ENCODE measurements at regions not wholly inside any gene's neighbourhood (a gene's known extent, or its start where the extent isn't known, plus 50 kb on each side); places are given as distances from the start of the nearest gene placed in this dataset.

- no peak overlapping the region for H3K4me3 ChIP-seq
- H3K27me3 ChIP-seq: no peaks in the 10 kb centered on the region
- WGBS, 2 donors (ENCODE audit: low coverage in 1 of 2): 15% methylated on average over 2 of the region's 2 CpGs; no CpG with 5 or more reads in 1 of the 2 donors
- no peak for TF ChIP-seq CTCF (IDR thresholded peaks at IDR 0.05)
- TF ChIP-seq EP300 (IDR thresholded peaks at IDR 0.05): no peak
- TF ChIP-seq POLR2AphosphoS5 (IDR thresholded peaks at IDR 0.05): no peak
- no peak for TF ChIP-seq POLR2A (IDR thresholded peaks at IDR 0.05)
- no peaks in the 10 kb centered on the region for H3K9me3 ChIP-seq
- no peaks in the 10 kb centered on the region for H3K36me3 ChIP-seq
- no peak overlapping the region for H3K27ac ChIP-seq
- H3K4me1 ChIP-seq: no peaks in the 10 kb centered on the region
- no peak for ATAC-seq
Measured at GRCh38 chrY:13092986-13093385, 188.3 kb downstream of the DDX3Y start.

GRCh38 chrY:13093461-13093860, 188.8 kb downstream of the DDX3Y start:
- Histone ChIP-seq H3K27ac (no peak overlapping the region), H3K9me3 (no peaks in the 10 kb centered on the region), H3K27me3 (no peaks in the 10 kb centered on the region), H3K4me1 (no peaks in the 10 kb centered on the region), H3K36me3 (no peaks in the 10 kb centered on the region), H3K4me3 (no peak overlapping the region)
- no peak for ATAC-seq
- TF ChIP-seq POLR2A (IDR thresholded peaks at IDR 0.05) (no peak), POLR2AphosphoS5 (IDR thresholded peaks at IDR 0.05) (no peak), EP300 (IDR thresholded peaks at IDR 0.05) (no peak), CTCF (IDR thresholded peaks at IDR 0.05) (no peak)
- 30% methylated on average over 3 of the region's 3 CpGs; no CpG with 5 or more reads in 1 of the 2 donors for WGBS, 2 donors (ENCODE audit: low coverage in 1 of 2)

GRCh38 chrY:13094411-13094810, 189.7 kb downstream of the DDX3Y start:
- Histone ChIP-seq H3K9me3 (no peaks in the 10 kb centered on the region), H3K27ac (no peak overlapping the region), H3K4me3 (no peak overlapping the region), H3K36me3 (no peaks in the 10 kb centered on the region), H3K27me3 (no peaks in the 10 kb centered on the region), H3K4me1 (no peaks in the 10 kb centered on the region)
- 83% methylated on average over 1 of the region's 1 CpG; no CpG with 5 or more reads in 1 of the 2 donors for WGBS, 2 donors (ENCODE audit: low coverage in 1 of 2)
- TF ChIP-seq CTCF (IDR thresholded peaks at IDR 0.05) (no peak), EP300 (IDR thresholded peaks at IDR 0.05) (no peak), POLR2AphosphoS5 (IDR thresholded peaks at IDR 0.05) (no peak), POLR2A (IDR thresholded peaks at IDR 0.05) (no peak)
- ATAC-seq: no peak

GRCh38 chrY:13094904-13095600, 190.4 kb downstream of the DDX3Y start:
- no peaks in the 10 kb centered on the region for H3K27me3 ChIP-seq
- no peaks in the 10 kb centered on the region for H3K36me3 ChIP-seq
- TF ChIP-seq CTCF (IDR thresholded peaks at IDR 0.05): no peak
- TF ChIP-seq EP300 (IDR thresholded peaks at IDR 0.05): no peak
- no peak for TF ChIP-seq POLR2AphosphoS5 (IDR thresholded peaks at IDR 0.05)
- TF ChIP-seq POLR2A (IDR thresholded peaks at IDR 0.05): no peak
- no peak for ATAC-seq
- no peak overlapping the region for H3K4me3 ChIP-seq
- WGBS, 2 donors (ENCODE audit: low coverage in 1 of 2): 57% methylated on average over 2 of the region's 3 CpGs; no CpG with 5 or more reads in 1 of the 2 donors
- no peaks in the 10 kb centered on the region for H3K4me1 ChIP-seq
- H3K9me3 ChIP-seq: no peaks in the 10 kb centered on the region
- no peak overlapping the region for H3K27ac ChIP-seq

GRCh38 chrY:13126881-13127456, 222.3 kb downstream of the DDX3Y start:
- no peak for TF ChIP-seq POLR2AphosphoS5 (IDR thresholded peaks at IDR 0.05)
- TF ChIP-seq POLR2A (IDR thresholded peaks at IDR 0.05): no peak
- TF ChIP-seq EP300 (IDR thresholded peaks at IDR 0.05): no peak
- no peak for TF ChIP-seq CTCF (IDR thresholded peaks at IDR 0.05)
- H3K9me3 ChIP-seq: no peaks in the 10 kb centered on the region
- H3K4me1 ChIP-seq: no peaks in the 10 kb centered on the region
- no peaks in the 10 kb centered on the region for H3K36me3 ChIP-seq
- no CpG with 5 or more reads among the region's 5 CpGs for WGBS, 2 donors (ENCODE audit: low coverage in 1 of 2)
- H3K27ac ChIP-seq: no peak overlapping the region
- no peak overlapping the region for H3K4me3 ChIP-seq
- H3K27me3 ChIP-seq: no peaks in the 10 kb centered on the region
- ATAC-seq: no peak

Data from gastroesophageal sphincter (tissue), 4 donors.